Dermis blood vessel endothelial cell (primary cell): ENCODE measurements at regions not wholly inside any gene's neighbourhood (a gene's known extent, or its start where the extent isn't known, plus 50 kb on each side); places are given as distances from the start of the nearest gene placed in this dataset.
"Not testable (repeated sequence)": the region's sequence is repeated elsewhere in the genome, so short reads cannot be mapped to it uniquely, and the experiment has no call there.

Experiments
- DNase-seq: peaks from one replicate; pipeline ENCODE4 v3.0.0; 2010

DNA sequence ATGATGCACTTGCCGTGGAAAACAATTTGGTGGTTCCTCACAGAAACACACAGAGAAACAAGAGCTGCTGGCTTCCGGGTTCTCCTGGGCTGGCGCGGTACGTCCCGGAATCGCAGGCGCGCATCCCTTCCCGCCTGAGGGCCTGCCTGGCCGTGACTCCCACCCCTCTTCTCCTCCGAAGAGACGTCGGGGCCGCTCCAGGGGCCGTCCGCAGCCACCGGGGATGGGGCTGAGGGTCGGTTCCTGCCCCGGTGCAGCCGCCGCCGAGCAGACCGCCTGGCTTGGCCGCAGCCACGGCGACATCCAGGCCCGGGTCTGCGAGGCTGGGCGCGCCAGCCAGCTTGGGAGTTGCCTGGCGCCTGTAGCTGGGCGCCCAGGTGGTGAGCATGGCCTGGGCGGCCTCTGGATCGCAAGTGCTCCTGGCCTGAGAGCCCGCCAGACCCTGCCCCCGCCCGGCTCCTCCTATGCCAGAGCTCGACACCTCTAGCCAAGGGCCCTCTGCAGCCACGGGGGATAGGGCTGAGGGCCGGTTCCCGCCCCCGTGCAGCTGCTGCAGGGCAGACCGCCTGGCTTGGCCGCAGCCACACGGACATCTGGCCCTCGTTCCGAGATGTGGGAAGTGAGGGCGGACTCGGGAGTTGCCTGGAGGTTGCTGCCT, 1647.5 kb downstream of the SPATA31A7 start:
- peak; percentile 43 for DNase-seq

DNA sequence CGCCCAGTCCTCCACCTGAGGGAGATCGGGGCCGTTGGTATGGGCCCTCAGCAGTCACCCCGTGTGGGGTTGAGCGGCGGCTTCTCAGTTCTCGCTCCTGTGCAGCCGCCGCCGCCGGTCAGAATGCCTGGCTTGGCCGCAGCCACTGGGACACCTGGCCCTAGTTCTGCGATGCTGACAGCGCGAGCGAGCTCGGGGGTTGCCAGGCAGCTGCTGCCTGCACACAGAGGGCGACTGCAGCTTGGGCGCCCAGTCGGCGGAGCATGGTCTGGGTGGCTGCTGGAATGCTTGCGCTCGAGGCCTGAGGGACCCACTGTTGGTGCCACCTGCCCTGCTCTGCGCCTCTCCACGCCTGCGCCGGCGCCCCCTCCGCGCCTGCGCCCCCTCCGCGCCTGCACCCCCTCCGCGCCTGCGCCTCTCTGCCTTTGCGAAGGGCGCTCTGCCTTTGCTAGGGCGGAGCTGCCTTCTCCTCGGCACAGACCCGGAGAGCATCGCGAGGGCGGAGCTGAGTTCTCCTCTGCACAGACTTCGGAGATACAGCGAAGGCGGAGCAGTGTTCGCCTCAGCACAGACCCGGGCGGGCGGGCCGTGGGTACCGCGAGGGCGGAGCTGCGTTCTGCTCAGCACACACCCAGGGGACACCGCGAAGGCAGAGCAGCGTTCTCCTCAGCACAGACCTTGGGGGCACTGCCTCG, 1648.3 kb downstream of the SPATA31A7 start:
- peak; percentile 92 for DNase-seq

DNA sequence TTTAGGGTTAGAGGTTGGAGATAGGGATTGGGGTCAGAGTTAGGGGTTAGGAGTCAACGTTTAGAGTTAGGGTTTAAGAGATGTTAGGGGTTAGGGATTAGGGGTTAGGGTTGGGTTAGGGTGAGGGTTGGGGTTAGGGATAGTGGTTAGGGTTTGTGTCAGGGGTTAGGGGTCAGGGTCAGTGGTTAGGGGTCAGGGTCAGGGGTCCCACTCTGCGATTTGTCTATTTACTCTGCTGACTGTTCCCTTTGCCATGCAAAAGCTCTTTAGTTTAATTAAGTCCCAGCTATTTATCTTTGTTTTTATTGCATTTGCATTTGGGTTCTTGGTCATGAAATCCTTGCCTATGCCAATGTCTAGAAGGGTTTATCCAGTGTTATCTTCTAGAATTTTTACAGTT, 1649.3 kb downstream of the SPATA31A7 start:
- not testable (repeated sequence) for DNase-seq

DNA sequence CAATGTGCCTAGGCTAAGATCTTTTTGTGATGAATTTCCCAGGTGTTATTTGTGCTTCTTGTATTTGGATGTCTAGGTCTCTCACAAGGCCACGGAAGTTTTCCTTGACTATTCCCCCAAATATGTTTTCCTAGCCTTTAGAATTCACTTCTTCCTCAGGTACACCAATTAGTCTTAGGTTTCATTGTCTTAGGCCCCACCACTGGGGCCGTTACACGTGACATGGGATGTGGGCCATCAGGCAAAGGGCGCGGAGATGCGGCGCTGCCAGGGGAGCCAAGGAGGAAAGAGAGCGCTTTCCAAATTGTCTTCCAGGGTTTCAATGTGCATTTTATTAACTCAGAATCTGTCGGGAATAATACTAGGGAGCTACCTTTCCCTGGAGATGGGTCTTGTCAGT, 1653.3 kb downstream of the SPATA31A7 start:
- DNase-seq: not testable (repeated sequence)

DNA sequence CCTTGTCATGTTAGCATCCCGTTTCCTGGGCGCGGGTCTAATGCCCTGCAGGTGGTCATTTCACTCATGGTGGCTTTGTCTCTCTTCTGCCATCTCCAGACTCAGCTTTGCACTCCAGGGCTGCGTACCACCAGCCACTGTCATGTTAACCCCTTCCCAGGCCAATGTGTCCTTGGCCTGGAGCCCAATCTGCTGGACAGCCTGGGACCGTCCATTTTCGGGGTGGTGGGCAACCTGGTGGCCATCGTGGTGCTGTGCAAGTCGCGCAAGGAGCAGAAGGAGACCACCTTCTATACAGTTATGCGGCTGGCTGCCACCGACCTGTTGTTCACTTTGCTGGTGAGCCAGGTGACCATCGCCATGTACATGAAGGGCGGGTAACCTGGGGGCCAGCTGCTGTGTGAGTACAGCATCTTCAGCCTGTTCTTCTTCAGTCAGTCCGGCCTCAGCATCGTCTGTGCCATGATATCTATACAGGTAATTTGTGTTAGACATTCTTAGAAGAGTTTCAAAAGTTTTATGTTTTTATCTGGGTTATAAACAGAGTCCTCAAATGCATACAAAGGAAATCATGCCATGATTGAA, 1654.0 kb downstream of the SPATA31A7 start:
- DNase-seq: not testable (repeated sequence)

DNA sequence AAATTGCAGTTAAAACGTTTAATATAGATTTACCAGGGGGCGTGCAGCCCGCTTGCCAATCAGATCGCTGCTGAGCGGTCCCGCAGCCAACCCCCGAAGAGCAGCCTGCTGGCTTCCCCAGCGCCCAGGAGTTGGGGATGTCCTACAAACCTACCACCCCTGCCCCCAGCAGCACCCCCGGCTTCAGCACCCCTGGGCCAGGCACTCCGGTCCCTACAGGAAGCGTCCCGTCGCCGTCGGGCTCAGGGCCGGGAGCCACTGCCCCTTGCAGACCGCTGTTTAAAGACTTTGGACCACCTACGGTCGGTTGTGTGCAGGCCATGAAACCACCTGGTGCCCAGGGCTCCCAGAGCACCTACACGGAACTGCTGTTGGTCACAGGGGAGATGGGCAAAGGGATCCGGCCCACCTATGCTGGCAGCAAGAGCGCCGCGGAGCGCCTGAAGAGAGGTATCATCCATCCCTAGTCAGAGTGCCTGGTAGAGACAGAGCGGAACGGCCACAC, 1654.9 kb downstream of the SPATA31A7 start:
- DNase-seq: not testable (repeated sequence)

DNA sequence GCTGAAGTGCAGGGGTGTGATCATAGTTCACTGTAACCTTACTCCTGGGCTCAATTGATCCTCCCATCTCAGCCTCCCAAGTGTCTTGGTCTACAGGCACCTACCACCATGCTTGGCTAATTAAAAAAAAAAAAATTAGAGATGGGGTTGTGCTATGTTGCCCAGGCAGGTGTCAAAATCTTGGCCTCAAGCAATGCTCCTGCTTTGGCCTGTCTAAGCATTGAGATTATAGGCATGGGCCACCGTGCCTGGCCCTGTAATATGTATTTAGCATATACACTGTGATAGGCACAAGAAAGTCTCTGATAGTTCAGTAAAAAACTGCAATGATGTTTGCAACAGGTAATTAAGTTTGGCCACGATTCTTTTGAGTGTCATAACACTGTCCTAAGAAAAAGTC, 1658.4 kb downstream of the SPATA31A7 start:
- DNase-seq: not testable (repeated sequence)

DNA sequence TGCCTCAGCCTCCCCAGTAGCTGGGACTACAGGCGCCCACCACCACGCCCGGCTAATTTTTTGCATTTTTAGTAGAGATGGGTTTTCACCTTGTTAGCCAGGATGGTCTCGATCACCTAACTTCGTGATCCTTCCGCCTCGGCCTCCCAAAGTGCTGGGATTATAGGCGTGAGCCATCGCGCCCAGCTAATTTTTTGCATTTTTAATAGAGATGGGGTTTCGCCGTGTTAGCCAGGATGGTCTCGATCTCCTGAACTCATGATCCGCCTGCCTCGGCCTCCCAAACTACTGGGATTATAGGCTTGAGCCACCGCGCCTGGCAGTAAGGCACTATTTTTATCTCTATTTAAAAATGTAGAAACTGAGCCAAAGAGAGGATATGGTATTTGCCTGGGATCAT, 1660.2 kb downstream of the SPATA31A7 start:
- DNase-seq: not testable (repeated sequence)

DNA sequence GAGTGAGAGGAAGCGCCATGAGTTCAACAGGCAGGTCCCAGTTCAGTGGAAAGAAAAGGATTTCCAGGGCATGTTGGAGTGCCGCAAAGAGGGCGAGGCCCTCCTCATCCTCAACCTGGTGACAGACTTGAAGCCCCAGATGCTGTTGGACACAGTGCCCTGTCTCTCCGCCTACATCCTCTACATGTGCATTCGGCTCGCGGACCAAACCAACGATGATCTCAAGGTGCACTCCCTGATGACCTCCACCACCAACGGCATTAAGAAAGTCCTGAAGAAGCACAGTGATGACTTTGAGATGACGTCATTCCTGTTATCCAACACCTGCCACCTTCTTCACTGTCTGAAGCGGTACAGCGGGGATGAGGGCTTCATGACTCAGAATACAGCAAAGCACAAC, 1667.4 kb downstream of the SPATA31A7 start:
- not testable (repeated sequence) for DNase-seq

DNA sequence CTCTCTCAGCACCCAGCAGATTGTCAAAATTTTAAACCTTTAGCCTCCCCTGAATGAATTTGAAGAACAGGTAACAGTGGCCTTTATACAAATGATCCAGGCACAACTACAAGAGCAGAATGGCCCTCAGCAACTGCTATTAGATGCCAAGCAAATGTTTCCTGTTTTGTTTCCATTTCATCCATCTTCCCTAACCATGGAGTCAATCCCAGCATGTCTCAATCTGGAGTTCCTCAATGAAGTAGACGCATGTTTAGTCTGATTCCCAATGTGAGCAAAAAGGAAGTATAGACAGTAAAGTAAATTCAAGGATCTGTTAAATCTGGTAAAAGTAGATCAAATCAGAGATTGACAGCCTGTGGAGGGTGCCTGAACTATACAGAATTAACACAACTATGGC, 1668.4 kb downstream of the SPATA31A7 start:
- not testable (repeated sequence) for DNase-seq

DNA sequence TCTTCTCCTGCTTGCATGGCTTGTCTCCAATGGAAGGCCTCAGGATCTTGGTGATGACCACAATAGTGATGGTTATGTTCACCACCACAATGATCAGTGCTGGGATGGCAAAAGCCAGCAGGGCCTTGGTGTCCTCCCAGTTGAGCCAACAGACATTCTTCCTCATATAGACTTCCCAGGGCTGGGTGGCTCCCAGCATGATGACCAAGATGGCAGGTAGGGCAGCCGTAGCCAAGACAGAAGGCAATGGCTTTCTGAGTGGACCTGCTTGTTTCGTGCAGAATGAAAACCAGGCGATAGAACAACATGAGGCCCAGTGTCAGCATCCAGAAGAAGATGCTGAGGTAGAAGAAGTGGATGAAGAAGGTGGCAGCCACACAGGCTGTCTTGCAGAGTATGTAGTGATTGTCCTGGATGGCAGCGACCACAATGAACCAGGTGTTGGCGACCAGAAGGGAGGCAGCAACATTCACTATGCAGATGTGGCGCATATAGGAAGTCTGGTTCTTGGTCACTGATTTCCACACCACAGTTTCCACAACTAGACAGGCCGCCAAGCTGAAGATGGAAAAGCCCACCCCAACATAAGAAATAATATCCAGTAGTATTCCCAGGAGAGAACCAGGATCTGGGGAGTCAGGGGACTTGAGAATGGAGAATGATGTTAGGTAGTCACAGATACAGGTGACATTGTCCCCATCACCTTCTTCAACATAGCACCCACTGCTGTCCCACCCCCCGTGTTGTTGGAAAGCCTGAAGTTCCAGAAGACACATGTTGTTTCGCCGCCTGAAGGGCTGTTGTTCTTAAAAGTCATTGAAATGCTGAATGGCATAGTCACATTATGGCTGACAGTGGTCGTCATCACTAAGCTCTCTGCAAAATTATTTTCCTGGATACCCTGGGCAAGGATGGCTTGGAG, 1671.4 kb downstream of the SPATA31A7 start:
- DNase-seq: not testable (repeated sequence)

DNA sequence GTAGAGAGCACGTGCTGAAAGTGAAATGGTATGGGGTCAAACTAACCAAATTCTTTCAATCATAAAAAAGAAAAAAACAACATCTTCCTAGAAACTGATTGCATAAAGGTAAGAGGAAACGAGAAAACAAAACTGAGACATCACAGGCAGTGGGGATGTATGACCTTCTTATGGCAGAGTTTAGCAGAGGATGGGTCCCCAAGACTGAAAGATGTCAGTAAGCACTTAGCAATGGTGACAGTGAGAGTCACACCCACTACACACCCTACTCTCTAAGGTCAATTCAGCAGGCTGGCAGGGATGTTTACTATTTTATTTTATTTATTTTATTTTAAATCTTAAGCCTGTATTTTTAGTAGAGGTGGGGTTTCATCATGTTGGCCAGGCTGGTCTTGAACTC, 1672.3 kb downstream of the SPATA31A7 start:
- DNase-seq: not testable (repeated sequence)

DNA sequence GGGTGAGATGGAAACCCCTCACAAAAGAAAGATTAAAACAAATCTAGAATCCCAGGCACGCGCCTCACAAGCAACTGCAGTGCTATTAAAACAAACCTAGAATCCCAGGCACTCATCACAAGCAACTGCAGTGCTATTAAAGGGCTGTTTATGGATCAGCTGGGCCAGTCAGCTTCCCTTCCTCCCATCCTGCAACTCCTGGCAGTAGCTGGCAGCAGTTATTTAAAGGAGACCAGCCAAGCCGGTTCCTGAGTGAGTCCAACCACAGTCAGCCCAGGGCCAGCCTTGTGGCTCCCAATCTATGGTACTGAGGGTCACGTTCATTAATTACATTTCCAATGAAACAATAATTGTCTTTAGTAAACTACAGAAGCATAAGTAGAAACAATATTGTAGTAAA, 1673.5 kb downstream of the SPATA31A7 start:
- DNase-seq: peak; percentile 53

DNA sequence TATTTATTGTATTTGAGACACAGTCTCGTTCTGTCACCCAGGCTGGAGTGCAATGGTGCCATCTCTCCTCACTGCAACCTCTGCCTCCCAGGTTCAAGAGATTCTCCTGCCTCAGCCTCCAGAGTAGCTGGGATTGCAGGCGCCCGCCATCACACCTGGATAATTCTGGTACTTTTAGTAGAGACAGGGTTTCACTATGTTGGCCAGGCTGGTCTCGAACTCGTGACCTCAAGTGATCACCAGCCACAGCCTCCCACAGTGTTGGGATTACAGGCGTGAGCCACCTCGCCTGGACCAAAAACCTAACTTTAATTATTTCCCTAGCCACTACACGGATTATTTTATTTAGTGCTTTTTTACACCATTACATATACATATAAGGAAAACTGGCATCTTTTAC, 1674.0 kb downstream of the SPATA31A7 start:
- DNase-seq: not testable (repeated sequence)

DNA sequence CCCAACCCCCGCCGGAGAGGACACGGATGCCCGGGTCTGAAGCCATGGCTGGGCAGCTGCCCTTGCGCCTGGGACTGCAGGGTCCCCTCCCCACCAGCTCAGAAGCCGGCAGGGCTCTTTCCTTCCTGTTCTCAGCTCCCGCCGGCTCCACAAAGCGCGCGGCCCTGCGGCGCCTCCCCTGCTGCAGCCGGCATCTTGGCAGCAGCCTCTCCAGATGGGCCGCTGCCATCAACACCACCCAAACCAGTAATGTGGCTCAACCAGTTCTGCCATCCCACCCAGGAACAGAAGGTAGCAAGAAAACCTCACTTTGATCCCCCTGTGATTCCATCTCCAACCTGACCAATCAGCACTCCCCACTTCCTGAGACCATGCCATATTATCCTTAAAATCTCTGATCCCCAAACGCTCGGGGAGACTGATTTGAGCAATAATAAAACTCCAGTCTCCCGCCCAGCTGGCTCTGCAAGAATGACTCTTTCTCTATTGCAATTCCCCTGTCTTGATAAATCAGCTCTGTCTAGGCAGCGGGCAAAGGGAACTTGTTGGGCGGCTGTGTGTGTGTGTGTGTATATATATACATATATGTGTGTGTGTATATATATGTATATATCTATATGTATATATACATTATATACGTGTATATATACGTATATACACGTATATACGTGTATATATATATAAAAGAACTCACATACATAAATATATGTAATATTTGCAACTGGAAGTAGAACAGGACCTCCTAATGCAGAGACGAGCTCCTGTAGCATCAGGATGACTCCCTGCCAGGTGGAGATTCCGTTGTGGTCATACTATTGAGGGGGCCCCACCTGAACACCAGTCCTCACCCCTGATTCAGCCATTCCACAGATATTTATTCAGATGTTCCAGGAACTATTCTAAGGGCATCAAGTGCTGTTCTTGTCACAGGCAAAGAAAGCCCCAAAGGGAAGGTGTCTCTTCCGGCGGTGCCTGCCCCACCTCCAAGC, 1674.9 kb downstream of the SPATA31A7 start:
- peak; percentile 60 for DNase-seq

DNA sequence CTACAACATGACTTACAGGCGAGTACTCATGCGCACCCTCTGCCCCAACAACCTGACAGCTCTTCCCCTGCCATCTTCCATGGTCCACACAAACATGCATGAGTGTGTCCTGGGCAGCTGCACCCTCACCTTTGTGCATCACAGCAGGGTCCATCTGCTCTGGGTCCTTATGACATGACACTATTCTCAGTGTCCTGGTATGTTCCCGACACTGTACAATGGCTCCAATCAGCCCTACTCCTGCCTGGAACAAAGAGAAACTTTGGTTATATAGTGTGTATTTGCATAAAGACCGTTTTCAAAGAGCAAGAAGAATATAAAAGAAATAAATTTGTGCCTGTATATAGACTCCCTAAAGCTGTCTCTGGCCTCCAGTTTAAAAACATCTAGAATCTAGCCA, 1679.2 kb downstream of the SPATA31A7 start:
- DNase-seq: not testable (repeated sequence)

DNA sequence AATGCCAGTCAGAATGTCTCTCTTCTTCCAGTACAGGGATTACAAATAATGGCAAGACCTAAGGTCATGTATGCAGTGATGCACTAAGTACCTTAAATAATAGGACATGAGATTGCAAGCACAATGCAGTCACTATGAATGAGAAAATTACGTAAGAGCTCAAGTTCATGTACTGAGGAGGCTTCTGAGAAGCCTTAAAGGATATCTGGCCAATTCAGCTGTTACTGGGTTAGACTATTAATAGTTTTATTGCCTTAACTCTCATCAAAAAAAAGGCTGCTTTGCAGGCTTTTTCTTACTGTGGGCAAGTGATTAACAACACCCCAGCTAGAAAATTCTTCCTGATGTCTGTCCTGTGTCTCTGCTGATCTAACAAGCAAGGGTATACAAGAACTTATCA, 1681.9 kb downstream of the SPATA31A7 start:
- DNase-seq: not testable (repeated sequence)

DNA sequence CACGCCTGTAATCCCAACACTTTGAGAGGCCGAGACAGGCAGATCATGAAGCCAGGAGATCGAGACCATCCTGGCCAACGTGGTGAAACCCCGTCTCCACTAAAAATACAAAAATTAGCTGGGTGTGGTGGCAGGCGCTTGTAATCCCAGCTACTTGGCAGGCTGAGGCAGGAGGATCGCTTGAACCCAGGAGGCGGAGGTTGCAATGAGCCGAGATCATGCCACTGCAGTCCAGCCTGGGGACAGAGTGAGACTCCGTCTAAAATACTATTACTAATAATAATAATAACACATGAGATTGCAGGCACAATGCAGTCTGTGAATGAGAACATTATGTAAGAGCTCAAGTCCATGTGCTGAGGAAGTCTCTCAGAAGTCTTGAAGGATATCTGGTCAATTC, 1684.4 kb downstream of the SPATA31A7 start:
- DNase-seq: not testable (repeated sequence)

DNA sequence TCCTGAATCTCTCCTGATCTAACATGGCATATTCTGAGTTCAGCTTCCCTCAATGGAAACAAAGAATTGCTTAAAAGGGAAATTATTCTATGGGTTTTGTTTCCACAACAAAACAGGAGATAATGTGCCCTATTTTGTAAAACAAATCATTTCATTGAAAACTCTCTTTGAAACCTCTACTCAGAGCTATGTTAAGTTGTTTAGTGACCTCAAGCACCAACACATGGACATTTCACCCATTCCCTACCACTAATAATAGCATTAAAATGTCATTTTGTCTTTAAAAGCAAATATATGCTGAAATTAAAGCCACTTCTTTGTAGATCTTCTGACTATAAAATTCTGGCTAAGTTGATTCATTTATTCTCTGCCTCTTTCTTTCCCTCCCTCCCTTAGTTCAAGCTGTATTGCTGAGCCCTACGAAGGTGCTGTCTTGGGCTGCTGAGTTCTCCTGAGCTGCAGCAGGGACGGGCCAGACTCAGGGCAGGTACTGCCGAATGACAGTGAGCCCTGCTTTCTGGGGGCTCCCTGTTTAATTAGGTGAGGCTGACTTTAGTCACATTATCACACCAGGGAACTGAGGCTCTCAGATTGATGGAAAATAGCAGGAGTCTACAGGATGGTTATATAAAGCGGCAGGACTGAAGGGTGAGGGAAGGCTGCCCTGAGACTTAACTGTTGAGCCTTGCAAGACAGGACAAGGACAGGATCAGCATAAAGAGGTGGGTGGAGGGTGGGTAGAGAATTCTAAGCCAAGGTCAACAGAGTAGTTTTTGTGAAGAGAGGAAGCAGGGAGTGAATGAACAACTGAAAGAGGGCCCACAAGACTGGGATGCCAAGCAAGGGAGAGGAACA, 1685.1 kb downstream of the SPATA31A7 start:
- DNase-seq: not testable (repeated sequence)

DNA sequence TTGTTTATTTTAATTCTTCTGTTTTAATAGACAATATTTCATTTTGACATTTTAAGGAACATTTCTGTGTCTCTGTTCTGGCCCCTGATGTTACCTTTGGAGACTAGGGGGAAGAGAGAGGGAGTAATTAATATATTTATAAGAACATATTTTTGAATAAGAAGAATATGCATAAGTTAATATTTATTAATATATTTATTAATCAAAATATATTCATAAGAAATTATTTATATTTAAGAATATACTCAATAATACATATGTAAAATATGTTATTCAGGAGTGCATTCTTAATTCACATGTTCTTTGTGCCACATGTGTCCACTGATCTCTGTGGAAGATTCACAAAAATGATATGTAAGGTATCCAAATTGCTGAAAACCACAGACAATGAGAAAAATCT, 1687.7 kb downstream of the SPATA31A7 start:
- DNase-seq: not testable (repeated sequence)
